Loucy (cell line): ENCODE measurements at regions not wholly inside any gene's neighbourhood (a gene's known extent, or its start where the extent isn't known, plus 50 kb on each side); places are given as distances from the start of the nearest gene placed in this dataset.

Source experiments
- H2AFZ ChIP-seq: fragments of 200-600 bp; sonication (generic); 2 replicates; pipeline ENCODE4 v1.6.0; 2016; ENCODE audit warnings: antibody characterized with exemption, mild to moderate bottlenecking, low read length, moderate library complexity
- H3F3A ChIP-seq: fragments of 200-600 bp; 2 replicates; pipeline ENCODE4 v1.6.0; 2016; ENCODE audit warnings: antibody characterized with exemption, low read depth, mild to moderate bottlenecking
- H3K27me3 ChIP-seq: fragments of 200-600 bp; sonication (generic); 2 replicates; pipeline ENCODE4 v1.6.1; 2014; ENCODE audit warnings: low read length, mild to moderate bottlenecking; ENCODE audit not compliant: insufficient read depth, poor library complexity, severe bottlenecking
- H3K36me3 ChIP-seq: fragments of 200-600 bp; sonication (generic); 2 replicates; pipeline ENCODE4 v1.6.1; 2016; ENCODE audit warnings: low read length; ENCODE audit not compliant: insufficient read depth
- H3K4me1 ChIP-seq: fragments of 200-600 bp; sonication (generic); 2 replicates; pipeline ENCODE4 v1.5.1; 2014; ENCODE audit warnings: low read length, mild to moderate bottlenecking; ENCODE audit not compliant: insufficient read depth, poor library complexity, severe bottlenecking
- H3K4me2 ChIP-seq: fragments of 200-600 bp; sonication (generic); 2 replicates; pipeline ENCODE4 v1.6.0; 2014; ENCODE audit warnings: antibody characterized with exemption, low read length, low read depth, mild to moderate bottlenecking; ENCODE audit not compliant: poor library complexity, severe bottlenecking
- H3K4me3 ChIP-seq: fragments of 200-600 bp; sonication (generic); 2 replicates; pipeline ENCODE4 v1.5.1; 2014; ENCODE audit warnings: low read length, mild to moderate bottlenecking, mixed read lengths; ENCODE audit not compliant: poor library complexity, severe bottlenecking
- H3K79me2 ChIP-seq: fragments of 200-600 bp; sonication (generic); 2 replicates; pipeline ENCODE4 v1.6.1; 2014; ENCODE audit warnings: low read length; ENCODE audit not compliant: insufficient read depth
- H3K9ac ChIP-seq: fragments of 200-600 bp; sonication (generic); 2 replicates; pipeline ENCODE4 v1.6.0; 2014; ENCODE audit warnings: mild to moderate bottlenecking, low read depth, low read length, moderate library complexity; ENCODE audit not compliant: poor library complexity, severe bottlenecking
- H3K9me2 ChIP-seq: fragments of 200-600 bp; sonication (generic); replicated peaks from 2 replicates; pipeline ENCODE4 v1.6.1; 2016; ENCODE audit warnings: low read depth, low read length, mixed read lengths
- H3K9me3 ChIP-seq: fragments of 200-600 bp; sonication (generic); 2 replicates; pipeline ENCODE4 v1.6.1; 2014; ENCODE audit warnings: mild to moderate bottlenecking, antibody characterized with exemption, low read length, low read depth; ENCODE audit not compliant: insufficient read depth
- H4K20me1 ChIP-seq: fragments of 200-600 bp; sonication (generic); 2 replicates; pipeline ENCODE4 v1.6.0; 2014; ENCODE audit warnings: antibody characterized with exemption, low read length, mild to moderate bottlenecking; ENCODE audit not compliant: insufficient read depth, poor library complexity, severe bottlenecking
- EZH2phosphoT487 ChIP-seq: fragments of 200-600 bp; IDR thresholded peaks from 2 replicates; pipeline ENCODE4 v1.6.1; 2018; ENCODE audit warnings: antibody characterized with exemption, mild to moderate bottlenecking, moderate library complexity, borderline replicate concordance
- TF ChIP-seq, protein P1 (sequence below): fragments of 200-600 bp; sonication (generic); conservative IDR thresholded peaks from 2 replicates; pipeline ENCODE4 v1.5.1; 2014; ENCODE audit warnings: mild to moderate bottlenecking, antibody characterized with exemption, low read length

DNA sequence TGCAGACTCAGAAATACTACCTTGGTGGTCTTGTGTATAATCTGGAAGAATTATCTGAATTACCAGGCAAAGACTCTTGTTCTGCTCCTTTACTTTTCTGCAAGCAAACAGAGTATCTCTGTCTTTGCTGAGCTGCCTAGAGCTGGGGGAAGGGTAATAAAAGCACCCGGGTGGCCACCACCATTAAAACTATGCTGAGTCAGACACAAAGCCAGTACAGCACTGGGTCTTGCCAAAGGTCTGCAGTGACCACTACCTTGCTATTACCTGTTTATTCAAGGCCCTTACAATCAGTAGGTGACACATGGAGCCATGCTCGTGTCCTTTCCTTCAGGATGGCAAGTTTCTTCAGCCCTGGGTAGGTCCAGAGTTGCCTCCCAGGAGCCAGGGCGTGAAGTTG is 420.6 kb upstream of the CNTN5 start:
- H3K9me3 ChIP-seq: no peaks in the 10 kb centered on the region
- H3K36me3 ChIP-seq: no peaks in the 10 kb centered on the region
- TF ChIP-seq EZH2phosphoT487: no peak
- TF ChIP-seq, protein P1, sequence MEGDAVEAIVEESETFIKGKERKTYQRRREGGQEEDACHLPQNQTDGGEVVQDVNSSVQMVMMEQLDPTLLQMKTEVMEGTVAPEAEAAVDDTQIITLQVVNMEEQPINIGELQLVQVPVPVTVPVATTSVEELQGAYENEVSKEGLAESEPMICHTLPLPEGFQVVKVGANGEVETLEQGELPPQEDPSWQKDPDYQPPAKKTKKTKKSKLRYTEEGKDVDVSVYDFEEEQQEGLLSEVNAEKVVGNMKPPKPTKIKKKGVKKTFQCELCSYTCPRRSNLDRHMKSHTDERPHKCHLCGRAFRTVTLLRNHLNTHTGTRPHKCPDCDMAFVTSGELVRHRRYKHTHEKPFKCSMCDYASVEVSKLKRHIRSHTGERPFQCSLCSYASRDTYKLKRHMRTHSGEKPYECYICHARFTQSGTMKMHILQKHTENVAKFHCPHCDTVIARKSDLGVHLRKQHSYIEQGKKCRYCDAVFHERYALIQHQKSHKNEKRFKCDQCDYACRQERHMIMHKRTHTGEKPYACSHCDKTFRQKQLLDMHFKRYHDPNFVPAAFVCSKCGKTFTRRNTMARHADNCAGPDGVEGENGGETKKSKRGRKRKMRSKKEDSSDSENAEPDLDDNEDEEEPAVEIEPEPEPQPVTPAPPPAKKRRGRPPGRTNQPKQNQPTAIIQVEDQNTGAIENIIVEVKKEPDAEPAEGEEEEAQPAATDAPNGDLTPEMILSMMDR: no peak
- no peaks in the 10 kb centered on the region for H3K9me2 ChIP-seq
- H3K9ac ChIP-seq: no peak overlapping the region
- H2AFZ ChIP-seq: no peak overlapping the region
- H3K4me3 ChIP-seq: no peak overlapping the region
- no peaks in the 10 kb centered on the region for H3F3A ChIP-seq
- no peaks in the 10 kb centered on the region for H3K4me1 ChIP-seq
- no peaks in the 10 kb centered on the region for H4K20me1 ChIP-seq
- H3K27me3 ChIP-seq: no peaks in the 10 kb centered on the region
- H3K79me2 ChIP-seq: no peaks in the 10 kb centered on the region
- H3K4me2 ChIP-seq: no peak overlapping the region

DNA sequence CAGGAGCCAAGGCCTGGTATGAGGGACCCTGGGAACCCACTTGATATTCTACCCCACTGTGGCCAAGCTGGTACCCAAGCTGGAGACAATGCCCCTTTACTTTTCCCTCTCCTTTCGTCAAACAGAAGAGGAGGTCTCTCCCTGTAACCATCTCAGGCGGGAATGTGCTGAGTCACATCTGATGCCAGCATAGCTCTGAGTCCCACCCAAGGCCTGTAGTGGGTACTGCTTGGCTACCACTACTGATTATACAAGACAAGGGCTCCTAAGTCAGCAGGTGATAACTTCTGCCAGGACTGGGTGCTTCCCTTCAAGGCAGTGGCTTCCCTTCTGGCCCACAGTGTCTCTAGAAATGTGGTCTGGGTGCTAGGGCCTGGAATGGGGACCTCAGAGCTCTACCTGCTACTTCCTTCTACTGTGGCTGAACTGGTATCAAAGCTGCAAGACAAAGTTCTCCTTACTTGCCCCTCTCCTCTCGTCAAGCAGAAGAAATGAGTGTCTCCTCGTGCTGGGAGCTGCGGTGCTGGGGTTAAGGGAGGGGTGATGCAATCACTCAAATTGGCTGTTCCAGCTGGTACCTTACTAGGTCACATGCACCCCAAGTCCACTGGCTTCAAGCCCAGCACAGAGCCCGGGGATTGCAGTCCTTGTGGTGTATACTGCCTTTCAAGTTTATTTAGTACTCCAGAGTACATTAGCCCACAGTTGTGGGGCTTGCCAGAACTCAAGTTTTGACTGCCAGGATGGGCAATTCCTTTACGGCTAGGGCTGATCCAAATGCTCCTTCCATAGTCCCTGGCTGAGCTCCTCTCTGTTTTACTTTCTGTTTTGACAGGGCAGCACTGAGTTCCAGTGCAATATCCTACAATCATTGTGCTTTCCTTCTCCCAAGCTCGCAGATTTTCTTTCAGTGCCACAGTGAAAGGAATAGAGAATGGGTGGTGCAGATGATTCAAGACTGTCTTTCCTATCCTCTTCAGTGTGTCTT is 419.7 kb upstream of the CNTN5 start:
- Histone ChIP-seq H3K36me3 (no peaks in the 10 kb centered on the region), H3K9ac (no peak overlapping the region), H4K20me1 (no peaks in the 10 kb centered on the region), H3K4me2 (no peak overlapping the region), H3K9me2 (no peaks in the 10 kb centered on the region), H3K27me3 (no peaks in the 10 kb centered on the region), H2AFZ (no peak overlapping the region), H3K4me3 (no peak overlapping the region), H3K9me3 (no peaks in the 10 kb centered on the region), H3K4me1 (no peaks in the 10 kb centered on the region), H3F3A (no peaks in the 10 kb centered on the region), H3K79me2 (no peaks in the 10 kb centered on the region)
- TF ChIP-seq EZH2phosphoT487: no peak
- TF ChIP-seq, protein P1: no peak

GRCh38 chr11:98616098-98616655 is 404.6 kb upstream of the CNTN5 start:
- no peaks in the 10 kb centered on the region for H3K79me2 ChIP-seq
- no peak overlapping the region for H3K4me2 ChIP-seq
- H3K4me1 ChIP-seq: no peaks in the 10 kb centered on the region
- no peaks in the 10 kb centered on the region for H3K36me3 ChIP-seq
- H2AFZ ChIP-seq: no peak overlapping the region
- TF ChIP-seq, protein P1: no peak
- no peak for TF ChIP-seq EZH2phosphoT487
- no peaks in the 10 kb centered on the region for H4K20me1 ChIP-seq
- no peaks in the 10 kb centered on the region for H3K9me3 ChIP-seq
- H3K9me2 ChIP-seq: no peaks in the 10 kb centered on the region
- H3K4me3 ChIP-seq: no peak overlapping the region
- no peaks in the 10 kb centered on the region for H3F3A ChIP-seq
- H3K9ac ChIP-seq: no peak overlapping the region
- no peaks in the 10 kb centered on the region for H3K27me3 ChIP-seq
